Glutamatergic neuron (in vitro differentiated cells): ENCODE measurements at regions not wholly inside any gene's neighbourhood (a gene's known extent, or its start where the extent isn't known, plus 50 kb on each side); places are given as distances from the start of the nearest gene placed in this dataset.

ENCODE experiments used
- DNase-seq: peaks from one replicate; pipeline ENCODE4 v3.0.0; 2022
- H3K27ac Mint-ChIP-seq: one replicate; pipeline ENCODE4 v1.8.0; 2020; ENCODE audit warnings: mild to moderate bottlenecking, mixed read lengths, inconsistent platforms; ENCODE audit not compliant: unreplicated experiment
- H3K27me3 Mint-ChIP-seq: one replicate; pipeline ENCODE4 v1.8.0; 2020; ENCODE audit warnings: mild to moderate bottlenecking, moderate library complexity, mixed read lengths, inconsistent platforms; ENCODE audit not compliant: unreplicated experiment
- H3K36me3 Mint-ChIP-seq: one replicate; pipeline ENCODE4 v1.8.0; 2020; ENCODE audit warnings: mild to moderate bottlenecking, mixed read lengths, inconsistent platforms; ENCODE audit not compliant: unreplicated experiment
- H3K4me1 Mint-ChIP-seq: one replicate; pipeline ENCODE4 v1.8.0; 2020; ENCODE audit warnings: mild to moderate bottlenecking, low read depth, mixed read lengths, inconsistent platforms; ENCODE audit not compliant: unreplicated experiment
- H3K4me3 Mint-ChIP-seq: one replicate; pipeline ENCODE4 v1.8.0; 2020; ENCODE audit warnings: mild to moderate bottlenecking, mixed read lengths, inconsistent platforms; ENCODE audit not compliant: unreplicated experiment
- H3K9me3 Mint-ChIP-seq: one replicate; pipeline ENCODE4 v1.8.0; 2020; ENCODE audit warnings: mild to moderate bottlenecking, moderate library complexity, mixed read lengths, inconsistent platforms; ENCODE audit not compliant: unreplicated experiment
- CTCF ChIP-seq: fragments of 200-600 bp; sonication (generic); IDR thresholded peaks from one replicate; pipeline ENCODE4 v1.5.0; 2021; ENCODE audit not compliant: partially characterized antibody, unreplicated experiment

- H3K9me3 Mint-ChIP-seq, result peaks cover 2% of the 10 kb centered on the region
- no peak overlapping the region for H3K27ac Mint-ChIP-seq
- no peak for DNase-seq
- no peak overlapping the region for H3K4me3 Mint-ChIP-seq
- peaks cover 10% of the 10 kb centered on the region for H3K4me1 Mint-ChIP-seq
- TF ChIP-seq CTCF, result no peak
- H3K36me3 Mint-ChIP-seq, result no peaks in the 10 kb centered on the region
- peaks cover 3% of the 10 kb centered on the region for H3K27me3 Mint-ChIP-seq
Observed at GRCh38 chr16:86786338-86786737, 208.0 kb downstream of the FOXL1 start.

GRCh38 chr16:86786994-86787393 is 208.6 kb downstream of the FOXL1 start:
- H3K36me3 Mint-ChIP-seq, result no peaks in the 10 kb centered on the region
- H3K9me3 Mint-ChIP-seq, result no peaks in the 10 kb centered on the region
- H3K4me3 Mint-ChIP-seq, result no peak overlapping the region

GRCh38 chr16:86787538-86787937 is 209.2 kb downstream of the FOXL1 start:
- Mint-ChIP-seq H3K4me3 (no peak overlapping the region), H3K27me3 (peaks cover 2% of the 10 kb centered on the region), H3K36me3 (no peaks in the 10 kb centered on the region), H3K27ac (no peak overlapping the region), H3K4me1 (peaks cover 4% of the 10 kb centered on the region), H3K9me3 (no peaks in the 10 kb centered on the region)
- TF ChIP-seq CTCF, result no peak
- no peak for DNase-seq

More at GRCh38 chr16:86786994-86787393, 208.6 kb downstream of the FOXL1 start:
- peaks cover 2% of the 10 kb centered on the region for H3K27me3 Mint-ChIP-seq
- no peak for TF ChIP-seq CTCF
- no peak overlapping the region for H3K27ac Mint-ChIP-seq
- H3K4me1 Mint-ChIP-seq, result peaks cover 4% of the 10 kb centered on the region
- no peak for DNase-seq

GRCh38 chr16:86789621-86790051 is 211.3 kb downstream of the FOXL1 start:
- H3K9me3 Mint-ChIP-seq, result no peaks in the 10 kb centered on the region
- H3K36me3 Mint-ChIP-seq, result no peaks in the 10 kb centered on the region
- no peak for TF ChIP-seq CTCF
- DNase-seq, result no peak
- peaks cover 4% of the 10 kb centered on the region for H3K4me1 Mint-ChIP-seq
- peaks cover 2% of the 10 kb centered on the region for H3K27me3 Mint-ChIP-seq
- no peak overlapping the region for H3K4me3 Mint-ChIP-seq
- H3K27ac Mint-ChIP-seq, result no peak overlapping the region

GRCh38 chr16:86791287-86792035 is 213.1 kb downstream of the FOXL1 start:
- Mint-ChIP-seq H3K36me3 (no peaks in the 10 kb centered on the region), H3K9me3 (no peaks in the 10 kb centered on the region), H3K27me3 (no peaks in the 10 kb centered on the region), H3K27ac (no peak overlapping the region), H3K4me3 (no peak overlapping the region), H3K4me1 (peaks cover 4% of the 10 kb centered on the region)
- DNase-seq, result no peak
- TF ChIP-seq CTCF, result no peak
